ENCODE measurements at regions not wholly inside any gene's neighbourhood (a gene's known extent, or its start where the extent isn't known, plus 50 kb on each side); places are given as distances from the start of the nearest gene placed in this dataset.

DNA sequence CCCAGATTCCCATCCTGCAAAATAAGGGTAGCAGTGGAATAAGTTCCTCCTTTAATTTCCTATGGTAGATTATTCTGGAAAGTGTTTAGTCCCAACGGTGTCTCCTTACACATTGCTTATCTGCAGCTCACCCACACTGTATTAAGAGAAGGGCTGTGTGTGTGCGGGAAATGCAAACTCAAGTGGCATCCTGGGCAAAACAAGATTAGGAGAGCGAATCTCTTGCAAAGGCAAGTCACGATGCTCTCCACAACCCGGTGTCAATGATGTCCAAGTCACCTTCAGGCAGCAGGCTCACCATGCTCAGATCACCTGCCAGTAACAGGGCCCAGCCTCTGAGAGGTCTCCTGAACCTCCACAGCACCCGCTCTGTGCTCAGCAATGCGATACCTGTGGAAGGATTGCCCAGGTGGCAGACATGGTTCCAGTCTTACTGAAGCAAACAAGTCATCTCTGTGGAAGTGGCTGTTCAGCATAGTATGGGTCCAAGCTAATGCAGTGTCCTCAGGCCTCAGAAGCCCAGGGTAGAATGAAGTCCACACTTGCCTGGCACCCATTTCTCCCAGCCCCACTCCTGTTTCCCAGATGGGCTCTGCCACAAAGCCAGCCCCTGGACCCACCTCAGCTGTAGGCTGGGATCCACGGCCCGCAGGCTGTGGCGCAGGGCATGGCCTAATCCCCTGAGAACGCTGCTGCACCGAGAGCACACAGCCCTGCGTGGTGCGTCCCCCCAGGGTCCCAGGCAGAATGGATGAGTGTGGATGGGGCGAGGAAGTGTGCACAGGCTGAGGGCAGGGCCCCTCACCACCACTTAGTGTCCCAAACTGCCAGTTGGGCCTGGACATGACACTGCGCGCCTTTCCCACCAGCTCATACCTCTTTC lies 101.2 kb downstream of the PXDC1 start:
- TF ChIP-seq, protein P1, sequence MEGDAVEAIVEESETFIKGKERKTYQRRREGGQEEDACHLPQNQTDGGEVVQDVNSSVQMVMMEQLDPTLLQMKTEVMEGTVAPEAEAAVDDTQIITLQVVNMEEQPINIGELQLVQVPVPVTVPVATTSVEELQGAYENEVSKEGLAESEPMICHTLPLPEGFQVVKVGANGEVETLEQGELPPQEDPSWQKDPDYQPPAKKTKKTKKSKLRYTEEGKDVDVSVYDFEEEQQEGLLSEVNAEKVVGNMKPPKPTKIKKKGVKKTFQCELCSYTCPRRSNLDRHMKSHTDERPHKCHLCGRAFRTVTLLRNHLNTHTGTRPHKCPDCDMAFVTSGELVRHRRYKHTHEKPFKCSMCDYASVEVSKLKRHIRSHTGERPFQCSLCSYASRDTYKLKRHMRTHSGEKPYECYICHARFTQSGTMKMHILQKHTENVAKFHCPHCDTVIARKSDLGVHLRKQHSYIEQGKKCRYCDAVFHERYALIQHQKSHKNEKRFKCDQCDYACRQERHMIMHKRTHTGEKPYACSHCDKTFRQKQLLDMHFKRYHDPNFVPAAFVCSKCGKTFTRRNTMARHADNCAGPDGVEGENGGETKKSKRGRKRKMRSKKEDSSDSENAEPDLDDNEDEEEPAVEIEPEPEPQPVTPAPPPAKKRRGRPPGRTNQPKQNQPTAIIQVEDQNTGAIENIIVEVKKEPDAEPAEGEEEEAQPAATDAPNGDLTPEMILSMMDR (IDR thresholded peaks at IDR 0.05): no peak
- TF ChIP-seq POLR2A (IDR thresholded peaks at IDR 0.05): no peak
